ENCODE measurements at regions not wholly inside any gene's neighbourhood (a gene's known extent, or its start where the extent isn't known, plus 50 kb on each side); places are given as distances from the start of the nearest gene placed in this dataset.

DNA sequence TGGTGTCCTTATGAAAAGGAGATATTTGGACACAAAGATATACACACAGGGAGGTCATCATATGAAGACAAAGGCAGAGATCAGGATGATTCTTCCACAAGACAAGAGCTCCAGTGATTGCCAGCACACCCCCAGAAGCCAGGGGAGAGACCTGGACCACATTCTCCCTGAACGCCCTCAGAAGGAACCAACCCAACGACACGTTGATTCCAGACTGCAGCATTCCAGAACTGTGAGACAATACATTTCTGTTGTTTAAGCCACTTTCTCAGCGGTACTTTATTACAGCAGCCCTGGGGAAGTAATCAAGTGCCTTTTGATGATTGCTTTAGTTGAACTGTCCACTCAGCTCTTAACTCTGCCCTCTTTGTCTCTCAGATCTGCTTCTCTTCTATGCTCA lies 285.5 kb upstream of the SMARCA2 start:
- no peak overlapping the region for H2AFZ ChIP-seq (ENCODE audit: low read length)
- H3K23ac ChIP-seq (ENCODE audit: low read depth, low read length, poor library complexity) = no peak overlapping the region
- no peak overlapping the region for H4K8ac ChIP-seq (ENCODE audit: low read depth, low read length)
- no peak overlapping the region for H3K18ac ChIP-seq (ENCODE audit: low read length)
- H3K27me3 ChIP-seq (ENCODE audit: control insufficient read depth in 3 of 3, insufficient read depth in 3 of 3, low read depth in 1 of 3, low read length in 3 of 3) = no peaks in the 10 kb centered on the region
- no peak overlapping the region for H3K27ac ChIP-seq (replicated peaks; ENCODE audit: low read length)
- WGBS, 2 donors (ENCODE audit: extremely low coverage in 2 of 2, insufficient read length in 2 of 2, insufficient replicate concordance in 1 of 2) = no CpG with 5 or more reads among the region's 4 CpGs
- no peak overlapping the region for H2BK120ac ChIP-seq (ENCODE audit: low read depth, low read length)
- no peak overlapping the region for H2AK5ac ChIP-seq (ENCODE audit: low read depth, low read length)
- no peak overlapping the region for H3K4me3 ChIP-seq (ENCODE audit: low read length in 2 of 2)
- H4K91ac ChIP-seq (ENCODE audit: low read depth, low read length, poor library complexity) = no peak overlapping the region
- H3K36me3 ChIP-seq (replicated peaks in 1 of 2; ENCODE audit: control insufficient read depth in 2 of 2, insufficient read depth in 2 of 2, low read length in 2 of 2) = no peaks in the 10 kb centered on the region
- H3K79me1 ChIP-seq (ENCODE audit: low read depth, low read length) = no peaks in the 10 kb centered on the region
- no peaks in the 10 kb centered on the region for H3K9me3 ChIP-seq (replicated peaks in 1 of 2; ENCODE audit: control insufficient read depth in 2 of 2, insufficient read depth in 1 of 2, low read depth in 1 of 2, low read length in 2 of 2)
- no peak for DNase-seq (ENCODE audit: low spot score)
- H3K14ac ChIP-seq (ENCODE audit: low read length) = no peak overlapping the region
- H2BK15ac ChIP-seq (ENCODE audit: low read length) = no peak overlapping the region
- no peak overlapping the region for H2BK5ac ChIP-seq (ENCODE audit: low read length)
- no peak overlapping the region for H3K4me2 ChIP-seq (ENCODE audit: insufficient read depth, low read length, poor library complexity, severe bottlenecking)
- H3K4ac ChIP-seq (ENCODE audit: low read length) = no peak overlapping the region
- H3K9ac ChIP-seq (ENCODE audit: low read depth, low read length, poor library complexity) = no peak overlapping the region
- no peaks in the 10 kb centered on the region for H3K4me1 ChIP-seq (ENCODE audit: control insufficient read depth in 2 of 2, insufficient read depth in 1 of 2, low read depth in 1 of 2, low read length in 2 of 2)
- no peak overlapping the region for H2BK12ac ChIP-seq (ENCODE audit: low read length)

DNA sequence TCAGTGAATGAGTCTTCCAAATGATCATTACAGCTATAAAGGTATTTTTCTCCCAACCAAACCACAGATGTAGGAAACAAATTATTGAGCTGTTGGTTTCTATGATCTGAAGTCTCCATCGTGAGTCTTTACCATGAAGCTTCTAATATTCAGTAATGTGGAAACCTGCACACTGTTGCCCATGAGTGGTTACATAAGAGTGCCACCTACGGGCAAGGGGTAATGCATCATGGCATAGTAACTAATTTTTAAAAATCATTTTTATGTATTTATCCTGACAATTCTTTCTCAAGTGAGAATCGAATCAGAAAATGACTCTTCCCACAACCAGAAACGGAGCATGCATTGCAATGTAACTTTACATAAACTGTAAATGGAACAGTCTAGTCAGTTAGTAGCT lies 282.5 kb upstream of the SMARCA2 start:
- Histone ChIP-seq H3K4me2 (ENCODE audit: insufficient read depth, low read length, poor library complexity, severe bottlenecking) (no peak overlapping the region), H2AK5ac (ENCODE audit: low read depth, low read length) (no peak overlapping the region), H3K23ac (ENCODE audit: low read depth, low read length, poor library complexity) (no peak overlapping the region), H2BK120ac (ENCODE audit: low read depth, low read length) (no peak overlapping the region), H4K91ac (ENCODE audit: low read depth, low read length, poor library complexity) (no peak overlapping the region), H3K4me1 (ENCODE audit: control insufficient read depth in 2 of 2, insufficient read depth in 1 of 2, low read depth in 1 of 2, low read length in 2 of 2) (no peaks in the 10 kb centered on the region), H3K27me3 (ENCODE audit: control insufficient read depth in 3 of 3, insufficient read depth in 3 of 3, low read depth in 1 of 3, low read length in 3 of 3) (no peaks in the 10 kb centered on the region), H4K8ac (ENCODE audit: low read depth, low read length) (no peak overlapping the region), H3K18ac (ENCODE audit: low read length) (no peak overlapping the region), H3K9ac (ENCODE audit: low read depth, low read length, poor library complexity) (no peak overlapping the region), H2BK12ac (ENCODE audit: low read length) (no peak overlapping the region), H3K9me3 (replicated peaks in 1 of 2; ENCODE audit: control insufficient read depth in 2 of 2, insufficient read depth in 1 of 2, low read depth in 1 of 2, low read length in 2 of 2) (peaks cover 0 to under 1% of the 10 kb centered on the region in 2 donors), H3K79me1 (ENCODE audit: low read depth, low read length) (no peaks in the 10 kb centered on the region), H3K36me3 (replicated peaks in 1 of 2; ENCODE audit: control insufficient read depth in 2 of 2, insufficient read depth in 2 of 2, low read length in 2 of 2) (no peaks in the 10 kb centered on the region), H3K4ac (ENCODE audit: low read length) (no peak overlapping the region), H2BK5ac (ENCODE audit: low read length) (no peak overlapping the region), H3K4me3 (ENCODE audit: low read length in 2 of 2) (no peak overlapping the region), H3K27ac (replicated peaks; ENCODE audit: low read length) (no peak overlapping the region), H2BK15ac (ENCODE audit: low read length) (no peak overlapping the region), H2AFZ (ENCODE audit: low read length) (no peak overlapping the region), H3K14ac (ENCODE audit: low read length) (no peak overlapping the region)
- no peak for DNase-seq (ENCODE audit: low spot score)
- WGBS, 2 donors (ENCODE audit: extremely low coverage in 2 of 2, insufficient read length in 2 of 2, insufficient replicate concordance in 1 of 2) = no CpG with 5 or more reads among the region's 4 CpGs

DNA sequence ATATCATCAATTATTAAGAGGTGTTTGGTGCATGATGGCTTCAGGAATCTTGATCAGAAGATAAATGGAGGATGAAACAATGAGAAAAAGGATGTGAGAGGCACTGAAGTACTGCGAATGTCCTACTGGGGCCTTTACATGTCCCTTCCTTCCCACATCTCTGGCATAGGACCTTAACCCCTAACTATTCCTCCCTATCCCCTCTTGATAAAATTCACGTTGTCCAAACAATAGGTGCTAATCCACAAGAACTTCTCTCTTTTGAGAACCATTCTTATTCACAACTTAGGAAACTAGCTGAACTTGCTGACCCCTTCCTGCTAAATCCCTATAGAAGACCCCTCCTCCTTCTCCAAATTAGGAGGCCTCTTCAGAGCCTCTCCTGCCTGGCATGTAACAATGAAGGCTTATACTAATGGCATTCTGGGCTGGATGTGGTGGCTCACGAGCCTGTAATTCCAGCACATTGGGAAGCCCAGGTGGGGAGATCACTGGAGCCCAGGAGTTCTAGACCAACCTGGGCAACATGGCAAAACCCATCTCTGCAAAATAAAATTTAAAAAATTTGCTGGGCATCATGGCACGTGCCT lies 276.5 kb upstream of the SMARCA2 start:
- H3K4ac ChIP-seq (ENCODE audit: low read length) = no peak overlapping the region
- H2BK12ac ChIP-seq (ENCODE audit: low read length) = no peak overlapping the region
- H3K4me2 ChIP-seq (ENCODE audit: insufficient read depth, low read length, poor library complexity, severe bottlenecking) = no peak overlapping the region
- no CpG with 5 or more reads among the region's 4 CpGs for WGBS, 2 donors (ENCODE audit: extremely low coverage in 2 of 2, insufficient read length in 2 of 2, insufficient replicate concordance in 1 of 2)
- H2BK5ac ChIP-seq (ENCODE audit: low read length) = no peak overlapping the region
- no peak overlapping the region for H4K91ac ChIP-seq (ENCODE audit: low read depth, low read length, poor library complexity)
- no peaks in the 10 kb centered on the region for H3K36me3 ChIP-seq (replicated peaks in 1 of 2; ENCODE audit: control insufficient read depth in 2 of 2, insufficient read depth in 2 of 2, low read length in 2 of 2)
- H3K27me3 ChIP-seq (ENCODE audit: control insufficient read depth in 3 of 3, insufficient read depth in 3 of 3, low read depth in 1 of 3, low read length in 3 of 3) = no peaks in the 10 kb centered on the region
- peak; percentile 11 for DNase-seq (ENCODE audit: low spot score)
- no peak overlapping the region for H2AK5ac ChIP-seq (ENCODE audit: low read depth, low read length)
- H3K79me1 ChIP-seq (ENCODE audit: low read depth, low read length) = no peaks in the 10 kb centered on the region
- H3K4me1 ChIP-seq (ENCODE audit: control insufficient read depth in 2 of 2, insufficient read depth in 1 of 2, low read depth in 1 of 2, low read length in 2 of 2) = peaks cover 0 to 6% of the 10 kb centered on the region in 2 donors
- no peak overlapping the region for H2BK15ac ChIP-seq (ENCODE audit: low read length)
- H2AFZ ChIP-seq (ENCODE audit: low read length) = no peak overlapping the region
- no peak overlapping the region for H3K4me3 ChIP-seq (ENCODE audit: low read length in 2 of 2)
- H3K18ac ChIP-seq (ENCODE audit: low read length) = no peak overlapping the region
- H3K27ac ChIP-seq (replicated peaks; ENCODE audit: low read length) = peak overlapping the region; percentile 52
- no peak overlapping the region for H3K9ac ChIP-seq (ENCODE audit: low read depth, low read length, poor library complexity)
- H3K9me3 ChIP-seq (replicated peaks in 1 of 2; ENCODE audit: control insufficient read depth in 2 of 2, insufficient read depth in 1 of 2, low read depth in 1 of 2, low read length in 2 of 2) = peaks cover 0 to 2% of the 10 kb centered on the region in 2 donors
- no peak overlapping the region for H3K23ac ChIP-seq (ENCODE audit: low read depth, low read length, poor library complexity)
- no peak overlapping the region for H2BK120ac ChIP-seq (ENCODE audit: low read depth, low read length)
- no peak overlapping the region for H4K8ac ChIP-seq (ENCODE audit: low read depth, low read length)
- no peak overlapping the region for H3K14ac ChIP-seq (ENCODE audit: low read length)

DNA sequence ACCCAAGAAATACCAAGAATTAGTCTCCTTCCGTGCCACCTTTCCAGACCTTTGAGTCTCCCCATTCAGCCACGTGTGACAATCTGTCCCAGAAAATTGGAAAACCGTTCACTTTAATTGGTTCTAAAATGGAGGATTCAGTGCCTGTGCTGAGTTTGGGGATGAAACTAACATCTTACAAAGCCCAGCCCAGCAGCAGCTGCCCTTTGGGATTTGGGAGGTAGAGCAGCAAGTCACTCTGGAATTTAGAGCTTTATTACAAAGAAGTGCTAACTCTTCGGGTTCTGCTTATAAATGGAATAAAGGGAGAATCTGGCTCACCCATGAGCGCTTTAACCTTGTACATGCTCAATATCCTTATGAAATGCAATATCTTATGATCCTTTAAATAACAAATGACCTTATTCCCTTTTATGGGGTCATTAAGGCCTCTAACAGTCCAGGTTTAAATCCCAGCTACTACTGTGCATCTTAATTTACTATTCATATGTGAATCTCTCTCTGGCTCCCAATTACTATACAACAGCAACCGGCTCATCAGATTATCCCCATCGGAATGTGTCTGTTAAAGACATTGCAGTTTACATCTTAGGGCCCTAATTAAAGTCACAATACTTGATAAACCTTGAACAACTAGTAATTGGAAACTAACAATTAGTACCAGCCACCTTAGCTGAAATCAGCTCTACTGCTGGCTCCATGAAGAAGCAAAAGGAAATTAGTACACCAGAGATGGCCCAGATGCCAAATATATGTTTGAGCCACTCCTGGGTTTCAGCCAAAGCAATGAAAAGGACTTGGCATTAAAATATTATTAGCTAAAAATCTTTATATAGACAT lies 271.8 kb upstream of the SMARCA2 start:
- H2BK5ac ChIP-seq (ENCODE audit: low read length) = no peak overlapping the region
- no peak overlapping the region for H3K9ac ChIP-seq (ENCODE audit: low read depth, low read length, poor library complexity)
- H3K4ac ChIP-seq (ENCODE audit: low read length) = no peak overlapping the region
- H2BK120ac ChIP-seq (ENCODE audit: low read depth, low read length) = no peak overlapping the region
- H3K4me1 ChIP-seq (ENCODE audit: control insufficient read depth in 2 of 2, insufficient read depth in 1 of 2, low read depth in 1 of 2, low read length in 2 of 2) = peaks cover 0 to 7% of the 10 kb centered on the region in 2 donors
- no peak overlapping the region for H2BK15ac ChIP-seq (ENCODE audit: low read length)
- H3K27me3 ChIP-seq (ENCODE audit: control insufficient read depth in 3 of 3, insufficient read depth in 3 of 3, low read depth in 1 of 3, low read length in 3 of 3) = no peaks in the 10 kb centered on the region
- H3K4me3 ChIP-seq (ENCODE audit: low read length in 2 of 2) = no peak overlapping the region
- H3K36me3 ChIP-seq (replicated peaks in 1 of 2; ENCODE audit: control insufficient read depth in 2 of 2, insufficient read depth in 2 of 2, low read length in 2 of 2) = no peaks in the 10 kb centered on the region
- peak; percentile 14 for DNase-seq (ENCODE audit: low spot score)
- WGBS, 2 donors (ENCODE audit: extremely low coverage in 2 of 2, insufficient read length in 2 of 2, insufficient replicate concordance in 1 of 2) = no CpG with 5 or more reads among the region's 7 CpGs
- H3K14ac ChIP-seq (ENCODE audit: low read length) = no peak overlapping the region
- H4K91ac ChIP-seq (ENCODE audit: low read depth, low read length, poor library complexity) = no peak overlapping the region
- H3K4me2 ChIP-seq (ENCODE audit: insufficient read depth, low read length, poor library complexity, severe bottlenecking) = no peak overlapping the region
- H3K9me3 ChIP-seq (replicated peaks in 1 of 2; ENCODE audit: control insufficient read depth in 2 of 2, insufficient read depth in 1 of 2, low read depth in 1 of 2, low read length in 2 of 2) = no peaks in the 10 kb centered on the region
- H3K79me1 ChIP-seq (ENCODE audit: low read depth, low read length) = no peaks in the 10 kb centered on the region
- H2AK5ac ChIP-seq (ENCODE audit: low read depth, low read length) = no peak overlapping the region
- H2AFZ ChIP-seq (ENCODE audit: low read length) = no peak overlapping the region
- H3K23ac ChIP-seq (ENCODE audit: low read depth, low read length, poor library complexity) = no peak overlapping the region
- H4K8ac ChIP-seq (ENCODE audit: low read depth, low read length) = no peak overlapping the region
- no peak overlapping the region for H3K18ac ChIP-seq (ENCODE audit: low read length)
- H3K27ac ChIP-seq (replicated peaks; ENCODE audit: low read length) = peak overlapping the region; percentile 77
- H2BK12ac ChIP-seq (ENCODE audit: low read length) = no peak overlapping the region

Data from neuronal stem cell (in vitro differentiated cells).